ENCODE measurements at regions not wholly inside any gene's neighbourhood (a gene's known extent, or its start where the extent isn't known, plus 50 kb on each side); places are given as distances from the start of the nearest gene placed in this dataset.

DNA sequence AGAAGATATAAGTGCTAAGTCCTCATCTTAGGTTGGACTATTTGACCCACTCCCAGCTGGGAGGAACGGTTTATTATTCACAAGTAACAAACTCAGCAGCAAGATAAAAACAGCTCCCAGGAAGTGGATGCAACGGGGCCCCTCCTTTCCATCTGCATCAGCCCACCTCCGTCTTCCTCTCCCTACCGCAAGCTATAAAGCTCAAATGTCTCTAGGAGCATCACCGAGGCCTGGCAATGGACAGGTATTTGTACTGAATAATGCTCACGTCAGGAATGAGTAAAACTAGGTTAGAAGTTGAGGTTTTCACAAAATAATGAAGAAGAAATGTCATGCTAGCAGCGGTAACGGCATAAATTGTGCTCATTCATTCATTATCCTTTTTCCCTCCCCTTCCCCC lies 408.7 kb upstream of the PSMD7 start:
- H4K20me1 ChIP-seq (ENCODE audit: insufficient read depth, low read length) = no peaks in the 10 kb centered on the region
- POLR2A ChIA-PET (ENCODE audit: unreplicated experiment) = no interaction called here
- H3K27ac ChIP-seq (ENCODE audit: insufficient read depth, low read length) = no peak overlapping the region
- H3K9ac ChIP-seq (ENCODE audit: low read depth, low read length) = no peak overlapping the region
- H2BK20ac ChIP-seq (ENCODE audit: low read depth, low read length) = no peak overlapping the region
- H2BK5ac ChIP-seq (ENCODE audit: low read depth, low read length, poor library complexity, severe bottlenecking) = no peak overlapping the region
- no peaks in the 10 kb centered on the region for H3K9me3 ChIP-seq (ENCODE audit: control insufficient read depth, insufficient read depth, low read length)
- no peaks in the 10 kb centered on the region for H3K79me1 ChIP-seq (ENCODE audit: low read depth in 1 of 2, low read length in 2 of 2)
- H3K4ac ChIP-seq (ENCODE audit: low read depth, low read length) = no peak overlapping the region
- no peak overlapping the region for H2AK5ac ChIP-seq (ENCODE audit: low read depth, low read length)
- no peaks in the 10 kb centered on the region for H3K9me1 ChIP-seq (ENCODE audit: insufficient read depth, low read length)
- ATAC-seq (ENCODE audit: low read depth) = no peak
- no peak overlapping the region for H3K4me3 ChIP-seq (ENCODE audit: insufficient read depth, low read depth, low read length)
- no peak overlapping the region for H2BK120ac ChIP-seq (ENCODE audit: low read depth, low read length)
- H3K4me1 ChIP-seq (ENCODE audit: control insufficient read depth, insufficient read depth, low read length) = no peaks in the 10 kb centered on the region
- H3K4me2 ChIP-seq (ENCODE audit: low read depth, low read length) = no peak overlapping the region
- no peak overlapping the region for H4K8ac ChIP-seq (ENCODE audit: low read depth in 2 of 2, low read length in 2 of 2)
- no peak overlapping the region for H2AK9ac ChIP-seq (replicated peaks; ENCODE audit: low read depth, low read length, poor library complexity)
- TF ChIP-seq RCOR1 (IDR thresholded peaks at IDR 0.05; ENCODE audit: insufficient replicate concordance, low read length) (no peak), MAFK (IDR thresholded peaks at IDR 0.05; ENCODE audit: low read depth, low read length) (no peak), RFX5 (IDR thresholded peaks at IDR 0.05; ENCODE audit: low read depth, low read length) (no peak), MAZ (IDR thresholded peaks at IDR 0.05; ENCODE audit: borderline replicate concordance, low read depth, low read length) (no peak), FOS (IDR thresholded peaks at IDR 0.05; ENCODE audit: low read depth, low read length) (no peak), POLR2A (IDR thresholded peaks at IDR 0.05; ENCODE audit: low read depth, low read length) (no peak), CEBPB (IDR thresholded peaks at IDR 0.05; ENCODE audit: low read depth, low read length) (no peak), SMC3 (IDR thresholded peaks at IDR 0.05; ENCODE audit: low read depth, low read length) (no peak), BHLHE40 (IDR thresholded peaks at IDR 0.05; ENCODE audit: low read depth, low read length) (no peak), RAD21 (IDR thresholded peaks at IDR 0.05; ENCODE audit: low read length) (no peak), CHD1 (IDR thresholded peaks at IDR 0.05; ENCODE audit: low read depth, low read length) (no peak), MXI1 (IDR thresholded peaks at IDR 0.05; ENCODE audit: borderline replicate concordance, low read depth, low read length) (no peak), NFE2L2 (IDR thresholded peaks at IDR 0.05; ENCODE audit: low read depth, low read length) (no peak)
- TF ChIP-seq, protein P1, sequence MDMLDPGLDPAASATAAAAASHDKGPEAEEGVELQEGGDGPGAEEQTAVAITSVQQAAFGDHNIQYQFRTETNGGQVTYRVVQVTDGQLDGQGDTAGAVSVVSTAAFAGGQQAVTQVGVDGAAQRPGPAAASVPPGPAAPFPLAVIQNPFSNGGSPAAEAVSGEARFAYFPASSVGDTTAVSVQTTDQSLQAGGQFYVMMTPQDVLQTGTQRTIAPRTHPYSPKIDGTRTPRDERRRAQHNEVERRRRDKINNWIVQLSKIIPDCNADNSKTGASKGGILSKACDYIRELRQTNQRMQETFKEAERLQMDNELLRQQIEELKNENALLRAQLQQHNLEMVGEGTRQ (IDR thresholded peaks at IDR 0.05; ENCODE audit: low read depth, low read length) = no peak
- TF ChIP-seq, protein P2, sequence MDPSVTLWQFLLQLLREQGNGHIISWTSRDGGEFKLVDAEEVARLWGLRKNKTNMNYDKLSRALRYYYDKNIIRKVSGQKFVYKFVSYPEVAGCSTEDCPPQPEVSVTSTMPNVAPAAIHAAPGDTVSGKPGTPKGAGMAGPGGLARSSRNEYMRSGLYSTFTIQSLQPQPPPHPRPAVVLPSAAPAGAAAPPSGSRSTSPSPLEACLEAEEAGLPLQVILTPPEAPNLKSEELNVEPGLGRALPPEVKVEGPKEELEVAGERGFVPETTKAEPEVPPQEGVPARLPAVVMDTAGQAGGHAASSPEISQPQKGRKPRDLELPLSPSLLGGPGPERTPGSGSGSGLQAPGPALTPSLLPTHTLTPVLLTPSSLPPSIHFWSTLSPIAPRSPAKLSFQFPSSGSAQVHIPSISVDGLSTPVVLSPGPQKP (IDR thresholded peaks at IDR 0.05; ENCODE audit: borderline replicate concordance, low read depth, low read length) = no peak
- TF ChIP-seq, protein P3, sequence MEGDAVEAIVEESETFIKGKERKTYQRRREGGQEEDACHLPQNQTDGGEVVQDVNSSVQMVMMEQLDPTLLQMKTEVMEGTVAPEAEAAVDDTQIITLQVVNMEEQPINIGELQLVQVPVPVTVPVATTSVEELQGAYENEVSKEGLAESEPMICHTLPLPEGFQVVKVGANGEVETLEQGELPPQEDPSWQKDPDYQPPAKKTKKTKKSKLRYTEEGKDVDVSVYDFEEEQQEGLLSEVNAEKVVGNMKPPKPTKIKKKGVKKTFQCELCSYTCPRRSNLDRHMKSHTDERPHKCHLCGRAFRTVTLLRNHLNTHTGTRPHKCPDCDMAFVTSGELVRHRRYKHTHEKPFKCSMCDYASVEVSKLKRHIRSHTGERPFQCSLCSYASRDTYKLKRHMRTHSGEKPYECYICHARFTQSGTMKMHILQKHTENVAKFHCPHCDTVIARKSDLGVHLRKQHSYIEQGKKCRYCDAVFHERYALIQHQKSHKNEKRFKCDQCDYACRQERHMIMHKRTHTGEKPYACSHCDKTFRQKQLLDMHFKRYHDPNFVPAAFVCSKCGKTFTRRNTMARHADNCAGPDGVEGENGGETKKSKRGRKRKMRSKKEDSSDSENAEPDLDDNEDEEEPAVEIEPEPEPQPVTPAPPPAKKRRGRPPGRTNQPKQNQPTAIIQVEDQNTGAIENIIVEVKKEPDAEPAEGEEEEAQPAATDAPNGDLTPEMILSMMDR (conservative IDR thresholded peaks at IDR 0.05; ENCODE audit: low read depth, low read length) = no peak
- H2BK15ac ChIP-seq (ENCODE audit: low read depth, low read length) = no peak overlapping the region
- no peaks in the 10 kb centered on the region; the same call in 1 of the 2 replicates for H3K27me3 ChIP-seq (ENCODE audit: control insufficient read depth, insufficient read depth, low read length)
- H3K36me3 ChIP-seq (ENCODE audit: control insufficient read depth, insufficient read depth, low read length) = no peaks in the 10 kb centered on the region
- no peak overlapping the region for H3K23ac ChIP-seq (ENCODE audit: low read depth, low read length)
- no peak overlapping the region for H4K5ac ChIP-seq (ENCODE audit: low read depth, low read length)
- intact Hi-C loops (cut with micrococcal nuclease) (no loop called here), in situ Hi-C loops (cut with MboI; ENCODE audit: low sequenced_read_pairs) (loop anchor here (25.0 kb wide), 2 partner anchors 1376 to 1651 kb away; no protein-coding TSS in a partner anchor), dilution Hi-C loops (cut with HindIII; ENCODE audit: low sequenced_read_pairs, unreplicated experiment) (no loop called here)
- BruUV-seq (replicated peaks) = no TSS peak
- CTCF ChIA-PET = no interaction called here
- no peak for DNase-seq
- no peak overlapping the region for H2AFZ ChIP-seq (replicated peaks; ENCODE audit: low read length, poor library complexity)
- H3K14ac ChIP-seq (replicated peaks; ENCODE audit: low read depth, low read length) = no peak overlapping the region
- WGBS, 2 experiments (ENCODE audit: extremely low coverage in 2 of 2, insufficient read length in 1 of 2) = no CpG with 5 or more reads among the region's 8 CpGs
- H3K18ac ChIP-seq (ENCODE audit: low read depth, low read length) = no peak overlapping the region
- H3K56ac ChIP-seq (ENCODE audit: extremely low read depth, insufficient read depth, low read length) = no peak overlapping the region
- H4K91ac ChIP-seq (ENCODE audit: insufficient read depth, low read depth, low read length) = no peak overlapping the region
